HG03135 (cell line): ENCODE measurements at regions not wholly inside any gene's neighbourhood (a gene's known extent, or its start where the extent isn't known, plus 50 kb on each side); places are given as distances from the start of the nearest gene placed in this dataset.
"Not testable (repeated sequence)": the region's sequence is repeated elsewhere in the genome, so short reads cannot be mapped to it uniquely, and the experiment has no call there.

Experiments
- ATAC-seq: cut with Tn5 transposase; IDR thresholded peaks from one replicate; pipeline ENCODE4 v1.9.1; 2021; ENCODE audit warnings: mild to moderate bottlenecking, moderate library complexity; ENCODE audit not compliant: unreplicated experiment

DNA sequence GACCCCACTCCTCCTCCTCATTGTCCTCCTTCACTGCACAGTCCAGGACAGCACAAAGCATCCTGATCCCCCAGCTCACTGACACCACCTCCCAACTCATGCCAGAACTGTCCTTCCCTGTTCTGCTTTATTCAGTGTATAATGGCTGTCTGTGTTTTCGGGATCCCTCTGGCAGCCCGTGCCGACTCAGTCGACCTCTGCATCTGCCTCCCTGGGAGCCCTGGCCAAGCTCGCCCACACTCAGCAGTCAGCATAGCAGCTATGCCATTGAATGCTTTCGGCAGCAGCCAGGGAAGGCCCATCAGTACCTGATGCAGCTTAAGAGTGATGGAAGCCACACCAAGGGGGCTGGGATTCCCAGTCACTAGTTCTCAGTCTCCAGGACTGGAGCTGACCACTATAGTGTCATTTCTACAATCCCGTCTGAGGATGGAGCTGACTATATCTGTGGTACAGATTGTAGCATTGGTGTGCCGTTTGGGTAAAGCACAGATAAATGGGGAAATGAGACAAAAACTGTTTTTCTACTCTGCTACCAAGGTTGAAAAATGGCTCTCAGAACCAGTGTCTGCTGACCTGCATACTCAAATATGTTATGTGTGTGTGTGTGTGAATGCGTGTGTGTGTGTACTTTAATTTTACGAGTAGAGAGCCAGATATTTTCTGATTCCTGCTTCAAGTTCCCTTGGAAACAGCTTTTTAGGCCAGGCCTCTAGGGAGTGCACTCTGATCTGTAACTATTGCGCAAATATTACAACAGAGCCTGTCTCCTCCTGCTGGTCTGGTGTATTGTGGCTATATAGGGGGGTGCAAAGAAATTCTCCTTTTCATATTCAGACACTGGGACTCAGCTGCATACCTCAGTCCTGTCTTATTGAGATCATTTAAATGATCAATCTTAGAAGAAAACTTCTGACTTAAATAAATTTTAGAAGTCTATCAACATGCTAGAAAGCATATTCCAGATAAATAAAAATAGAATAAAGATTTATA is 78.8 kb upstream of the TOP3B start:
- ATAC-seq: no peak

- ATAC-seq: no peak
Measured at GRCh38 chr22:22060200-22061084, 77.9 kb upstream of the TOP3B start.

DNA sequence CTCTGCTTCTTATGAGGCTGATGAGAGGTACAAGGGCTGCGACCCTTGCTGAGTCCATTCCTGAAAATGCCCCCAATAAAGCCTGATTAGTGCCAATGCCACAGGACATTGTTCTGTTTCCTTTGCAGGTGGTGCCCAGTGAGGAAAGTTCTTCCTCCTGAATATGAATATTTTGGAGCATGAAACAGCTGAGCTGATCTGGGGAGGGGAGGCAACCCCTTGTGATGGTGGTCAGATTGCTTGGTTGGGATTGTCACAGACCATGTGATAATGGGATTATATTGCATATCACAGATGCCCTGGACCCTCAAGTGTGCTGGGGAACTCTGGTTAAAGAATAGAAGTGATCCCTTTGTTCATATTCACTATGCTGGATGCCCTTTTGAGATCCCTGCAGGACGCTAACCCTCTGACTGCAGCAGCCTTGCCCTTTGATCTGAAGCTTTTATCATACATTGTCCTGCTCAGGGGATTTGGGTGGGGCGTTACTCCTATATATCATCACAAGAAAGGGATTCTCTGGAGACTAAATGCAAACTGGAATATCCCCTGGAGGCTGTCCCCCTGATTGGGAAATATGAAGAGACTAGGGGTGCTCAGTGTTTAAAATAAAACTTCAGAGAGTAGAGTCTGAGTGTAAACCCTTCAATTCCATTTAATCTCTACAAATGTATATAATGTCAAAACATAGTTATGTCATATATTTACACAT is 76.9 kb upstream of the TOP3B start:
- no peak for ATAC-seq

DNA sequence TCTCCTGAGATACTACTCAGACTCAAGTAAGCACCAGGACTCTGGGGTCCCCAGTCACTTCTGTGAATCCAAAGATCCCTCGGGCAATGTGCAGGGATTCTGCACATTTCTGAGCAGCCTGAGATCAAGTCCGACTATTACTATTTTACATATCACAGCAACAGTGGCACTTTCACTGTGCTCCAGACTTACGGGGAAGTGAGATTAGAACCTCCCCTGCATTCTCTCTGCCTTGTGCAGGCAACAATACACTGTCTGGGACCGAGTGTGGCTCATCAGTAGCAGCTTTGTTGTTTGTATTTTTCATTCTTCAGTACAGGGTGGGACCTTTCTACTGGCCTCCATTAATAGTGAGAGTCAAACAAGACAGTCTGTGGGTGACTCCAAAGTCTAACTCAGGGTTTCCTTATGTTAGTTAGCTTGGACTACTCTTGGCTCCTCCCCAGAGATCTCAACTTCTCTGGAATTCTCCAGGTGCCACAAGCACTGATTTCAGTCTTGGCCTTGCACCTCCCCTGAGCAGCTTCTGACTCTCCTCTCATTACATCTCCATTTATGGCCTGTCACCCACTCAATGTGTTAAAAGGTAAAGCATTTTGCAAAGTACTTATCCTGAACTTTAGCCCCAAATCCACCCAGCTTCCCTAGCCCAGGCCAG is 76.2 kb upstream of the TOP3B start:
- ATAC-seq: no peak

GRCh38 chr22:22057617-22058378 is 75.2 kb upstream of the TOP3B start:
- no peak for ATAC-seq

DNA sequence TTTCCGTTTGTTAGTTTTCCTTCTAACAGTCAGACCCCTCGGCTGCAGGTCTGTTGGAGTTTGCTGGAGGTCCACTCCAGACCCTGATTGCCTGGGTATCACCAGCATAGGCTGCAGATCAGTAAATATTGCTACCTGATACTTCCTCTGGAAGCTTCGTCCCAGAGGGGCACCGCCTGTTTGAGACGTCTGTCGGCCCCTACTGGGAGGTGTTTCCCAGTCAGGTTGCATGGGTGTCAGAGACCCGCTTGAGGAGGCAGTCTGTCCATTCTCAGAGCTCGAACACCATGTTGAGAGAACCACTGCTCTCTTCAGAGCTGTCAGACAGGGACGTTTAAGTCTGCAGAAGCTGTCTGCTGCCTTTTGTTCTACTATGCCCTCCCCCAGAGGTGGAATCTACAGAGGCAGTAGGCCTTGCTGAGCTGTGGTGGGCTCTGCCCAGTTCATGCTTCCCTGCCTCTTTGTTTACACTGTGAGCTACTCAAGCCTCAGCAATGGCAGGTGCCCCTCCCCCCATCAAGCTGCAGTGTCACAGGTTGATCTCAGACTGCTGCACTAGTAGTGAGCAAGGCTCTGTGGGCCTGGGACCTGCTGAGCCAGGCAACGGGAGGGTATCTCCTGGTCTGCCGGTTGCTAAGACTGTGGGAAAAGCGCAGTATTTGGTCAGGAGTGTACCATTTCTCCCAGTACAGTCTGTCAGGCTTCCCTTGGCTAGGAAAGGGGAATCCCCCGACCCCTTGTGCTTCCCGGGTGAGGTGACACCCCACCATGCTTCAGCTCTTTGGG is 74.4 kb upstream of the TOP3B start:
- ATAC-seq: not testable (repeated sequence)

GRCh38 chr22:22052548-22053139 is 70.1 kb upstream of the TOP3B start:
- ATAC-seq: not testable (repeated sequence)

GRCh38 chr22:22051032-22051431 is 68.4 kb upstream of the TOP3B start:
- ATAC-seq: not testable (repeated sequence)

DNA sequence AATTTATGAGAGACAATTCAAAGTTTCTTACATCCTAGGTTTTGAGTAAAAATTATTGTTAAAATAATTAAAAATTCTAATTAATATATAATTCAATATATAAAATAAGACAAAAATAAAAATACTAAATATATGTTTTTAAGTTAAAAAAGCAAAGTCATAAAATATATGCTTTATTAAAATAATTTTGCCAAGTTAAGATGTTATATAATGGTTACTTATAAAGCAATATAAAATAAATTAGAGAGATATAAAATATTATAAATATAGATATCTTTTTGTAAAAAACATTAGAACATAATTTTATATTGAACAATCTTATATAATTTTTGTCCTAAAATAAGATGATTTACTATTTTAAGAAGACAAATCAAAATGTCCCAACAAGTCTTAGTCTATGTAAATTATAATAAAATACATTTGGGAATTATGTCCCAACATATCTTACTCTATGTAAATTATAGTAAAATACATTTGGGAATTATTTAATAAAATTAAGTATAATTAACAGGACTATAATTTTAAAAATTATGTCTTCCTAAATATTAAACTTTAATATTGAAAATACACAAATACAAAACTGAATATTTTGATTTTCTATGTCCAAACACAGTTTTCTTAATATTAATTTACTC is 67.7 kb upstream of the TOP3B start:
- no peak for ATAC-seq

DNA sequence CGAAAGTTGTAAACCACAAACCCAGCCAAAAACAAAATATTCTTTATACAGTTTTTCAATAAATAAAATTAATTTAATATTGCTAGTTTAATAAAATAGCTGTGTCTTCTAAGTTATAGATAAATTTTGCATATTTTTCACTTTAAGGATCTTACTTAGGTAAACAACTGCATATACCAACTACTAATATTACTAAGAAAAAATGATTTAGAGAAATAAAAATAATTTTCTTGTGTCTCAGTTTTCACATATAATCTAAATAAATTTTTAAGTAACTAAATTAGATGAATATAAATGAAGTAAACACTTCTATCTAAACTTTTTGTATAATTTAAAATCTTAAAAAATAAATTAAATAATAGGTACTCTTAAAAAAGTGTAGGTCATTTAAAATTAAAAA is 67.1 kb upstream of the TOP3B start:
- ATAC-seq: no peak

GRCh38 chr22:22048981-22049531 is 66.5 kb upstream of the TOP3B start:
- no peak for ATAC-seq

GRCh38 chr22:22048318-22048942 is 65.8 kb upstream of the TOP3B start:
- no peak for ATAC-seq

- no peak for ATAC-seq
Measured at GRCh38 chr22:22047776-22048175, 65.2 kb upstream of the TOP3B start.

DNA sequence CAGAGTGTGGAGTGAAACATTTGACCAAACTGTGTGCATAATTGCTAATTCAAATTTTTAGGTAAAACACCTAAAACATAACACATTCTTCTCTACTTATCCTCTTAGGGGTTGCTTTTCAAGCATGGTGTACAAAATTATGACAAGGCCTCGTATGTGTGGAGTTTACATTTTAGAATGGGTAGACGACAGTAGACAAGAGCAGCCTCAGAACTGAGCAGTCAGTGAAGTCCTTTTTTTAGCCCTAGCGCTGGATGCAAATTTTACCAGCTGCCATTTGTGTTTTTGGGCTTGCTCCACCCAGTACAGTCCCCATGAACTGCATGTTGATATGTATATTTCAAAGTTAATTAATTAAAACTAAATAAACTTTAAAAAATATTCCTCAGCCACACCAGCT is 64.7 kb upstream of the TOP3B start:
- no peak for ATAC-seq

DNA sequence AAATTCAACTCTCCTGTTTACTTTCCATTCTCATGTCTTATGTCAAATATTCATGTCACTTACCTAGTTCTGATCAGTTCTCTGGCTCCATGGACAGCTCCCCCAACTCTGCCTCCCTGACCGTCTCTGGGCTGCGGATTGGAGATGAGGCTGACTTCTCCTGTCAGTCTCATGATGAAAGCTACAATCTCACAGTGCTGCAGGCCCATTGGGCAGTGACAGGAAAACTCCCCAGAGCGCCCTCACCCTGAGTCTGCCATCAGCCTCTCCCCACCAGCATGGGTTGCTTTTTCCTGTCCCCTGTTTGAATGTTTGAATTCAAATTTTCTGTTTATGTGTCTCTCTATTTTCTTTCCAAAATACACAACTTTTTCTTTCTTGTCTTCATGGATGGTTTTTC is 63.8 kb upstream of the TOP3B start:
- ATAC-seq: no peak

DNA sequence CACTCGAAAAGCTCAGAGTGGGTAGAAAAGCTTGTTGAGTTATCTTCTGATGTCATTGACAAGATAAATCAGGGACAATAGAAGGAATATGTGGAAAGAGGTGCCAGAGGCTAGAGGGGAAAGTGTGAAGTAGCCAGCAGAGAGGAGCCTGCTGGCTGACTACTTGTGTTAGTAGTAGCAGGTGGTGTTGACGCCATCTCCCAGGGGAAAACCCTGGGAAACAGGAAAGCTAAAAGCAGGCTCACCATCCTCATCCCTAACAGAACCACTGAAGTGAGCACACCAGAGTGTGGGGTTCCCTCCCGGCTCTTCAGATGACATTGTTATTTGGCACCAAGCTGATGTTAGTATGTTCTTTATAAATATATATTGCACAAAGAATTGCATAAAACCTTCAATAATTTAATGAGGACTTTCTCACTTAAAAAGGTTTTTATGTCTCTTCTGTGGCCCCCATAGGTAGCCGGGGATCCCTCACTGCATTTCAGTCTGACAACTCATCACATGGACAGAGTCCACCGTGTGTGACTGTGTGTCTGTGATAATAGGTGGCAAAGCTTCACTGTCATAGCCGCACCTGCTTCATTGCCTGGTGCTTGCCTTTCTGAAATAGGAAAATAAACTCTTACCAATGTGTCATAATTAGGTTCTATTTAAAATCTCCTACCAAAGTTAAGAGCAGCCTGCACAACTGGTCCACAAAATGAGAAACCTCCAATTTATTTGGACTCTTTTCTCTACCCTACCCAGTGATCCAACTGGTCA is 63.2 kb upstream of the TOP3B start:
- no peak for ATAC-seq

DNA sequence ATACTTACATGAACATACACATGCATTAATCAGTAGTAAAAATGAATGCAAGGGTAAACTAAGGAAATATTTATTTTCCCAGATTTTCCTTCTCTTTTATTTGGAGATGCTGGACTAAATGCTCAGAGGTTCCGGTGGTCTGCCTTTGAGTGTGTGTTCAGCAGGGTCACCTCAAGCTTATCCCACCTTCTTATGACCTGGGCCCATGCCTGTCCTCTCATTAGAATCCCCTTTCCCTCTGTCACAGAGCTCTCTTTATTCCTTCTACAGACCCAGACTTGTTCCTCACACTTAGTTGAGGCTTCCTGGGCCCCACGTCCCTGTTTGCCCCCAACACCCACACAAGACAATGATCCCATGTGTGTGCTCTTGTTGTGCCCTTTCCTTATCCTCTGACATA is 61.6 kb upstream of the TOP3B start:
- no peak for ATAC-seq
